HEK293T (cell line): ENCODE measurements at regions not wholly inside any gene's neighbourhood (a gene's known extent, or its start where the extent isn't known, plus 50 kb on each side); places are given as distances from the start of the nearest gene placed in this dataset.
A peak's percentile ranks its signal among the peaks of the same experiment; 100 is the strongest.
"Not testable (repeated sequence)": the region's sequence is repeated elsewhere in the genome, so short reads cannot be mapped to it uniquely, and the experiment has no call there.

Source experiments
- CTCF ChIA-PET: fragments of 350-600 bp; formaldehyde crosslinking; extraction: SDS; loops from one replicate; lab custom pipeline; 2021; ENCODE audit warnings: antibody characterized with exemption, inconsistent platforms; lab: Yijun Ruan, JAX
- POLR2A ChIA-PET: fragments of 350-600 bp; formaldehyde crosslinking; extraction: SDS; loops from one replicate; lab custom pipeline; 2020; ENCODE audit warnings: antibody characterized with exemption, inconsistent platforms; lab: Yijun Ruan, JAX
- DNase-seq: peaks from one replicate; pipeline ENCODE4 v3.0.0; 2012; ENCODE audit warnings: mixed read lengths; ENCODE audit errors: extremely low spot score
- ARNT ChIP-seq: fragments of 450-650 bp; IDR thresholded peaks from 2 replicates; pipeline ENCODE4 v1.6.1; 2017; ENCODE audit warnings: mild to moderate bottlenecking
- BHLHE40 ChIP-seq: fragments of 450-650 bp; IDR thresholded peaks from 2 replicates; pipeline ENCODE4 v1.6.1; 2016; ENCODE audit warnings: mild to moderate bottlenecking, moderate library complexity, borderline replicate concordance
- CTBP1 ChIP-seq: fragments of 450-650 bp; IDR thresholded peaks from 2 replicates; pipeline ENCODE4 v1.6.1; 2016; ENCODE audit warnings: borderline replicate concordance
- ELF4 ChIP-seq: fragments of 450-650 bp; IDR thresholded peaks from 2 replicates; pipeline ENCODE4 v1.6.1; 2017; ENCODE audit warnings: antibody characterized with exemption
- FOXA1 ChIP-seq: fragments of 450-650 bp; IDR thresholded peaks from 2 replicates; pipeline ENCODE4 v1.6.1; 2016; ENCODE audit warnings: mild to moderate bottlenecking
- FOXK2 ChIP-seq: fragments of 450-650 bp; IDR thresholded peaks from 2 replicates; pipeline ENCODE4 v1.6.1; 2016; ENCODE audit warnings: mild to moderate bottlenecking
- FOXM1 ChIP-seq: fragments of 450-650 bp; IDR thresholded peaks from 2 replicates; pipeline ENCODE4 v1.6.1; 2017; ENCODE audit warnings: mild to moderate bottlenecking, borderline replicate concordance
- HDGF ChIP-seq: fragments of 450-650 bp; IDR thresholded peaks from 2 replicates; pipeline ENCODE4 v1.6.1; 2017; ENCODE audit warnings: antibody characterized with exemption, borderline replicate concordance
- L3MBTL2 ChIP-seq: fragments of 450-650 bp; conservative IDR thresholded peaks from 2 replicates; pipeline ENCODE4 v1.6.1; 2016; ENCODE audit warnings: mild to moderate bottlenecking
- LEF1 ChIP-seq: fragments of 450-650 bp; IDR thresholded peaks from 2 replicates; pipeline ENCODE4 v1.6.1; 2017; ENCODE audit warnings: mild to moderate bottlenecking, borderline replicate concordance
- NFRKB ChIP-seq: fragments of 450-650 bp; IDR thresholded peaks from 2 replicates; pipeline ENCODE4 v1.6.1; 2016; ENCODE audit warnings: mild to moderate bottlenecking, moderate library complexity
- PKNOX1 ChIP-seq: fragments of 450-650 bp; IDR thresholded peaks from 2 replicates; pipeline ENCODE4 v1.6.1; 2016
- SP1 ChIP-seq: fragments of 450-650 bp; IDR thresholded peaks from 2 replicates; pipeline ENCODE4 v1.6.1; 2017
- SUZ12 ChIP-seq: fragments of 450-650 bp; IDR thresholded peaks from 2 replicates; pipeline ENCODE4 v1.6.1; 2016; ENCODE audit warnings: mild to moderate bottlenecking
- TARDBP ChIP-seq: fragments of 450-650 bp; IDR thresholded peaks from 2 replicates; pipeline ENCODE4 v1.6.1; 2016
- ZNF384 ChIP-seq: fragments of 450-650 bp; IDR thresholded peaks from 2 replicates; pipeline ENCODE4 v1.6.1; 2016

GRCh38 chr4:164648151-164648848 is 105.6 kb upstream of the SMIM31 start:
- DNase-seq: no peak
- ChIA-PET POLR2A (no interaction called here), CTCF (no interaction called here)
- TF ChIP-seq FOXA1 (no peak), NFRKB (no peak)

- TF ChIP-seq FOXK2 (no peak), ELF4 (no peak), L3MBTL2 (no peak), SP1 (no peak), SUZ12 (no peak), FOXM1 (no peak), ZNF384 (no peak), PKNOX1 (no peak), CTBP1 (no peak), FOXA1 (no peak), NFRKB (no peak), TARDBP (no peak), HDGF (no peak), ARNT (no peak), BHLHE40 (no peak), LEF1 (no peak)
- DNase-seq: no peak
- ChIA-PET CTCF (no interaction called here), POLR2A (no interaction called here)
Observed at GRCh38 chr4:164648849-164649212, 105.1 kb upstream of the SMIM31 start.

GRCh38 chr4:164659765-164660164 is 94.2 kb upstream of the SMIM31 start:
- POLR2A ChIA-PET: no interaction called here
- CTCF ChIA-PET: no interaction called here
- no peak for DNase-seq
- TF ChIP-seq ARNT (no peak), BHLHE40 (no peak), FOXA1 (no peak), ZNF384 (no peak), PKNOX1 (no peak), FOXK2 (no peak), CTBP1 (no peak)

GRCh38 chr4:164676152-164676551 is 77.8 kb upstream of the SMIM31 start:
- POLR2A ChIA-PET, CTCF ChIA-PET, DNase-seq: not testable (repeated sequence)

- TF ChIP-seq TARDBP (no peak), LEF1 (no peak), L3MBTL2 (no peak), FOXM1 (no peak), ZNF384 (no peak), CTBP1 (no peak), BHLHE40 (no peak), HDGF (no peak), SP1 (no peak), PKNOX1 (no peak), ELF4 (no peak)
- no peak for DNase-seq
- ChIA-PET CTCF (no interaction called here), POLR2A (no interaction called here)
Observed at GRCh38 chr4:164683040-164683439, 70.9 kb upstream of the SMIM31 start.

GRCh38 chr4:164695650-164696049 is 58.3 kb upstream of the SMIM31 start:
- ChIA-PET POLR2A (no interaction called here), CTCF (no interaction called here)
- TF ChIP-seq TARDBP (no peak), SP1 (no peak), CTBP1 (no peak), L3MBTL2 (no peak), LEF1 (no peak), FOXM1 (no peak), NFRKB (no peak), FOXA1 (no peak), BHLHE40 (no peak), SUZ12 (no peak)

GRCh38 chr4:164700471-164700870 is 53.5 kb upstream of the SMIM31 start:
- ChIA-PET POLR2A (no interaction called here), CTCF (interaction anchor here (2.1 kb wide), 1 partner anchor 31 kb away, joined by 5 read pairs; no protein-coding TSS in a partner anchor)
- DNase-seq: peak; percentile 49
- TF ChIP-seq ZNF384: no peak
- TF ChIP-seq LEF1: no peak
- TF ChIP-seq ELF4: no peak

More at GRCh38 chr4:164695650-164696049, 58.3 kb upstream of the SMIM31 start:
- no peak for DNase-seq
